SU-DHL-6 (cell line): ENCODE measurements at regions not wholly inside any gene's neighbourhood (a gene's known extent, or its start where the extent isn't known, plus 50 kb on each side); places are given as distances from the start of the nearest gene placed in this dataset.
A peak's percentile ranks its signal among the peaks of the same experiment; 100 is the strongest.

Experiments used
- H2AFZ ChIP-seq: fragments of 200-600 bp; sonication (generic); 2 replicates; pipeline ENCODE4 v1.6.1; 2014; ENCODE audit warnings: low read depth, mild to moderate bottlenecking, moderate library complexity, mixed read lengths, antibody characterized with exemption, low read length; ENCODE audit not compliant: severe bottlenecking
- H3F3A ChIP-seq: fragments of 200-600 bp; shearing (Covaris generic); 2 replicates; pipeline ENCODE4 v1.6.0; 2016; ENCODE audit warnings: antibody characterized with exemption, mild to moderate bottlenecking; ENCODE audit not compliant: insufficient read depth
- H3K27ac ChIP-seq: fragments of 200-600 bp; sonication (generic); 2 replicates; pipeline ENCODE4 v1.5.1; 2016; ENCODE audit warnings: low read depth, mild to moderate bottlenecking, low read length, moderate library complexity, mixed read lengths
- H3K27me3 ChIP-seq: fragments of 200-600 bp; sonication (generic), shearing (Covaris generic); 2 replicates; pipeline ENCODE4 v1.6.0; 2014; ENCODE audit warnings: mild to moderate bottlenecking, low read length
- H3K36me3 ChIP-seq: fragments of 200-600 bp; sonication (generic); 2 replicates; pipeline ENCODE4 v1.6.1; 2014; ENCODE audit warnings: mild to moderate bottlenecking, low read length, mixed read lengths
- H3K4me2 ChIP-seq: fragments of 300-600, 200-600 bp; shearing (Covaris generic), sonication (generic); 2 replicates; pipeline ENCODE4 v1.6.0; 2014; ENCODE audit warnings: low read length, low read depth, mild to moderate bottlenecking; ENCODE audit not compliant: poor library complexity, severe bottlenecking
- H3K4me3 ChIP-seq: fragments of 200-600 bp; sonication (generic); 2 replicates; pipeline ENCODE4 v1.5.1; 2014; ENCODE audit warnings: antibody characterized with exemption, low read length, mild to moderate bottlenecking, mixed read lengths; ENCODE audit not compliant: insufficient read depth, poor library complexity, severe bottlenecking
- H3K79me2 ChIP-seq: fragments of 200-600 bp; sonication (generic); 2 replicates; pipeline ENCODE4 v1.6.1; 2014; ENCODE audit warnings: mild to moderate bottlenecking, low read length, moderate library complexity; ENCODE audit not compliant: insufficient read depth
- H3K9ac ChIP-seq: fragments of 200-600 bp; sonication (generic); 2 replicates; pipeline ENCODE4 v1.7.0; 2014; ENCODE audit warnings: mild to moderate bottlenecking, low read length
- H3K9me2 ChIP-seq: fragments of 200-600 bp; sonication (generic); replicated peaks from 2 replicates; pipeline ENCODE4 v1.6.1; 2014; ENCODE audit warnings: low read length; ENCODE audit not compliant: insufficient read depth
- H3K9me3 ChIP-seq: fragments of 200-600 bp; sonication (generic); 2 replicates; pipeline ENCODE4 v1.6.1; 2014; ENCODE audit warnings: low read length, mixed read lengths; ENCODE audit not compliant: insufficient read depth
- H4K20me1 ChIP-seq: fragments of 200-600 bp; sonication (generic); 2 replicates; pipeline ENCODE4 v1.6.1; 2014; ENCODE audit warnings: low read depth, mild to moderate bottlenecking, antibody characterized with exemption, low read length, moderate library complexity, mixed read lengths
- EZH2phosphoT487 ChIP-seq: fragments of 200-600 bp; sonication (generic), shearing (Covaris generic); conservative IDR thresholded peaks from 2 replicates; pipeline ENCODE4 v1.6.1; 2018; ENCODE audit warnings: mild to moderate bottlenecking, antibody characterized with exemption, low read length, moderate library complexity, mixed read lengths
- TF ChIP-seq, protein P1 (sequence below): fragments of 200-600 bp; sonication (generic); IDR thresholded peaks from one replicate; pipeline ENCODE4 v1.5.1; 2017; ENCODE audit warnings: antibody characterized with exemption, mild to moderate bottlenecking, low read length, moderate library complexity; ENCODE audit not compliant: insufficient read depth, poor library complexity, severe bottlenecking

DNA sequence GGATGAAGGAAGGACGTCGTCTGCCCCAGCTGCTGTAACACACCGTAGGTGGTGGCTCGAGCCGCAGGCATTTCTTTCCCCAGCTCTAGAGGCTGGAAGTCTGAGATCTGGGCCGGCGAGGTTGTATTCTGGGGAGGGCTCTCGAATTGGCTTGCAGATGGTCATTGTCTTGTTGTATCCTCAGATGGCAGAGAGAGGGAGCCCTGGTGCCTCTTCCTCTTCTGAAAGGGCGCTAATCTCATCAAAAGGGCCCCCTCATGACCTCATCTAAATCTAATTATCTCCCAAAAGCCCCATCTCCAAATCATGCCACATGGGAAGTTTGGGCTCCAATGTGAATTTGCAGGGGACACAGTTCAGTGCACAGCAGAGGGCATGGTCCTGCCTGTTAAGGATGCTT, 109.0 kb downstream of the SIK1 start:
- Histone ChIP-seq H3K9ac (no peak overlapping the region), H3K27ac (no peak overlapping the region), H3K9me3 (no peaks in the 10 kb centered on the region), H3K79me2 (no peaks in the 10 kb centered on the region), H4K20me1 (no peaks in the 10 kb centered on the region), H3K36me3 (no peaks in the 10 kb centered on the region), H2AFZ (no peak overlapping the region), H3K4me3 (no peak overlapping the region), H3K9me2 (no peaks in the 10 kb centered on the region), H3K4me2 (no peak overlapping the region), H3K27me3 (no peaks in the 10 kb centered on the region), H3F3A (no peaks in the 10 kb centered on the region)
- no peak for TF ChIP-seq EZH2phosphoT487
- TF ChIP-seq, protein P1, sequence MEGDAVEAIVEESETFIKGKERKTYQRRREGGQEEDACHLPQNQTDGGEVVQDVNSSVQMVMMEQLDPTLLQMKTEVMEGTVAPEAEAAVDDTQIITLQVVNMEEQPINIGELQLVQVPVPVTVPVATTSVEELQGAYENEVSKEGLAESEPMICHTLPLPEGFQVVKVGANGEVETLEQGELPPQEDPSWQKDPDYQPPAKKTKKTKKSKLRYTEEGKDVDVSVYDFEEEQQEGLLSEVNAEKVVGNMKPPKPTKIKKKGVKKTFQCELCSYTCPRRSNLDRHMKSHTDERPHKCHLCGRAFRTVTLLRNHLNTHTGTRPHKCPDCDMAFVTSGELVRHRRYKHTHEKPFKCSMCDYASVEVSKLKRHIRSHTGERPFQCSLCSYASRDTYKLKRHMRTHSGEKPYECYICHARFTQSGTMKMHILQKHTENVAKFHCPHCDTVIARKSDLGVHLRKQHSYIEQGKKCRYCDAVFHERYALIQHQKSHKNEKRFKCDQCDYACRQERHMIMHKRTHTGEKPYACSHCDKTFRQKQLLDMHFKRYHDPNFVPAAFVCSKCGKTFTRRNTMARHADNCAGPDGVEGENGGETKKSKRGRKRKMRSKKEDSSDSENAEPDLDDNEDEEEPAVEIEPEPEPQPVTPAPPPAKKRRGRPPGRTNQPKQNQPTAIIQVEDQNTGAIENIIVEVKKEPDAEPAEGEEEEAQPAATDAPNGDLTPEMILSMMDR, result peak; percentile 18

DNA sequence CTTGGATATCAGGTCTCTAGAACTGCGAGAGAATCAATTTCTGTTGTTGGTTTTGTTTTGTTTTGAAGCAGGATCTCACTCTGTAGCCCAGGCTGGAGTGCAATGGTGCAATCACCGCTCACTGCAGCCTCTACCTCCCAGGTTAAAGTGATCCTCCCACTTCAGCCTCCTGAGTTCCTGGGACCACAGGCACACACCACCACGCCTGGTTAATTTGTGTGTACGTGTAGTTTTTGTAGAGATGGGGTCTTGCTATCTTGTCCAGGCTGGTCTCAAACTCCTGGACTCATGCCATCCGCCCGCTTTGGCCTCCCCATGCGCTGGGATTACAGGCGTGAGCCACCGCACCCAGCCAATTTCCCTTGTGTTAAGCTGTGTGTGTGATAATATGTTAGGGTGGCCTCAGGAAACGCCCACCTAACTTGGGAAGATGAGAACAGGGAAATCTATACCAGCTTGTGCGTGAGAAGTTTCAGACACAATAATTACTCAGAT, 109.6 kb downstream of the SIK1 start:
- no peaks in the 10 kb centered on the region for H3F3A ChIP-seq
- H3K27me3 ChIP-seq, result no peaks in the 10 kb centered on the region
- no peak overlapping the region for H3K4me2 ChIP-seq
- H2AFZ ChIP-seq, result no peak overlapping the region
- no peak overlapping the region for H3K27ac ChIP-seq
- H3K79me2 ChIP-seq, result no peaks in the 10 kb centered on the region
- no peaks in the 10 kb centered on the region for H3K9me2 ChIP-seq
- no peak overlapping the region for H3K4me3 ChIP-seq
- H4K20me1 ChIP-seq, result no peaks in the 10 kb centered on the region
- no peaks in the 10 kb centered on the region for H3K9me3 ChIP-seq
- TF ChIP-seq, protein P1, result no peak
- no peak for TF ChIP-seq EZH2phosphoT487
- H3K9ac ChIP-seq, result no peak overlapping the region
- no peaks in the 10 kb centered on the region for H3K36me3 ChIP-seq

DNA sequence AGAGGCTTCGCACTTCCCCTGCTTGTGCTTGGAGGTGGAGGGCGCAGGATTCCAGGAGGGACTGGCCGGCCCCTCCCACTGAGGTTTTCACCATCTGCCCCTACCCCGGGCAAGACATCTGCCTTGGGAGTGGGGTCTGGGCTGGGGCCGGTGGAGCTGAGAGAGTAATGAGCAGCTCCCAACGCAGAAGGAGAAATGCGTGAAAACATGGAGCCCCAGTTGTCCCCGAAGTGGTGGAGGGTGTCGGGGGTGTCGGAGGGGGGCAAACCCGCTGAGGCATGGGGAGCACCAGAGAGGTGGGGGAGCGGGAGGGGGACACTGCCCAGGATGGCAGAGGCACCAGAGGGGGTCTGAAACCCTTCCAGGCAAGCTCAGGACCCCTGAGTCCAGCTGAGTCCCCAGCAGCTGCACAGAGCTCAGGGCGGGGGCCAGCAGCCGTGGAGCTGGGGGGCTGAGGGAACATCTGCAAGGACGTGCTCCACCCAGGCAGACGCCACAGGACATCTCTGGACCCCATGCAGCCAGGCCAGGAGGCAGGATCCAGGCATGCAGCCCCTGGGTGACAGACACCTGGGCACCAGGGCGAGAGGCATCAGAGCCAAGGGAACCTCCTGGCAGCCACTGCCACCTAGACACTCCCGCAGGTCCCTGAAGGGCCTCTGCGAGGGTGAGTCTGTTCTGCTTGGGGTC, 110.6 kb downstream of the SIK1 start:
- no peak overlapping the region for H3K4me3 ChIP-seq
- no peaks in the 10 kb centered on the region for H3K9me2 ChIP-seq
- no peaks in the 10 kb centered on the region for H3K27me3 ChIP-seq
- no peak overlapping the region for H3K4me2 ChIP-seq
- no peaks in the 10 kb centered on the region for H3K36me3 ChIP-seq
- no peak overlapping the region for H3K27ac ChIP-seq
- H3F3A ChIP-seq, result no peaks in the 10 kb centered on the region
- no peaks in the 10 kb centered on the region for H4K20me1 ChIP-seq
- no peak overlapping the region for H2AFZ ChIP-seq
- TF ChIP-seq, protein P1, result no peak
- no peak for TF ChIP-seq EZH2phosphoT487
- H3K79me2 ChIP-seq, result no peaks in the 10 kb centered on the region
- no peak overlapping the region for H3K9ac ChIP-seq
- H3K9me3 ChIP-seq, result no peaks in the 10 kb centered on the region
